ENCODE measurements at regions not wholly inside any gene's neighbourhood (a gene's known extent, or its start where the extent isn't known, plus 50 kb on each side); places are given as distances from the start of the nearest gene placed in this dataset.
A peak's percentile ranks its signal among the peaks of the same experiment; 100 is the strongest.

- peaks cover 0 to 12% (median 2%) of the 10 kb centered on the region in 4 donors for H3K4me1 ChIP-seq
- no peaks in the 10 kb centered on the region for H3K27me3 ChIP-seq
- intact Hi-C loops (cut with DNase I; ENCODE audit: low total_unique reads), result no loop called here
- 65 to 72% (median 69%) methylated on average over 3 of the region's 3 CpGs for WGBS, 5 donors
- no peak for DNase-seq
- TF ChIP-seq POLR2A (IDR thresholded peaks at IDR 0.05) (no peak), POLR2AphosphoS5 (IDR thresholded peaks at IDR 0.05) (no peak), CTCF (IDR thresholded peaks at IDR 0.05) (no peak), EP300 (IDR thresholded peaks at IDR 0.05) (no peak)
- no peak overlapping the region for H3K4me3 ChIP-seq
- H3K27ac ChIP-seq, result no peak overlapping the region
- no peaks in the 10 kb centered on the region for H3K36me3 ChIP-seq
- H3K9me3 ChIP-seq, result no peaks in the 10 kb centered on the region
Measured at GRCh38 chr21:28518630-28519029, 474.0 kb downstream of the LTN1 start.

- H3K9me3 ChIP-seq, result no peaks in the 10 kb centered on the region
- intact Hi-C loops (cut with DNase I; ENCODE audit: low total_unique reads), result no loop called here
- TF ChIP-seq POLR2AphosphoS5 (IDR thresholded peaks at IDR 0.05) (no peak), CTCF (IDR thresholded peaks at IDR 0.05) (peak in 5 of 7 experiments; percentile 28 to 52 (median 31))
- DNase-seq, result peak; percentile 64 to 79
- peaks cover 0 to 6% (median 2%) of the 10 kb centered on the region in 4 donors for H3K4me1 ChIP-seq
- no peak overlapping the region for H3K4me3 ChIP-seq
- no peaks in the 10 kb centered on the region for H3K27me3 ChIP-seq
- H3K36me3 ChIP-seq, result no peaks in the 10 kb centered on the region
- H3K27ac ChIP-seq, result no peak overlapping the region
- 51 to 70% (median 66%) methylated on average over 6 of the region's 6 CpGs for WGBS, 5 donors
Measured at GRCh38 chr21:28516991-28517592, 475.6 kb downstream of the LTN1 start.

- H3K27me3 ChIP-seq, result no peaks in the 10 kb centered on the region
- WGBS, 5 donors, result 37 to 55% (median 42%) methylated on average over 1 of the region's 1 CpG
- DNase-seq, result no peak
- H3K4me3 ChIP-seq, result no peak overlapping the region
- no peaks in the 10 kb centered on the region for H3K4me1 ChIP-seq
- intact Hi-C loops (cut with DNase I; ENCODE audit: low total_unique reads), result no loop called here
- H3K27ac ChIP-seq, result no peak overlapping the region
- no peaks in the 10 kb centered on the region for H3K36me3 ChIP-seq
- TF ChIP-seq EP300 (IDR thresholded peaks at IDR 0.05) (no peak), CTCF (IDR thresholded peaks at IDR 0.05) (no peak), POLR2A (IDR thresholded peaks at IDR 0.05) (no peak), POLR2AphosphoS5 (IDR thresholded peaks at IDR 0.05) (no peak)
- no peaks in the 10 kb centered on the region for H3K9me3 ChIP-seq
Measured at GRCh38 chr21:28516021-28516420, 476.7 kb downstream of the LTN1 start.

GRCh38 chr21:28513428-28513827 lies 479.2 kb downstream of the LTN1 start:
- WGBS, 5 donors, result 21 to 39% (median 32%) methylated on average over 1 of the region's 1 CpG
- TF ChIP-seq POLR2A (IDR thresholded peaks at IDR 0.05) (no peak), CTCF (IDR thresholded peaks at IDR 0.05) (no peak), POLR2AphosphoS5 (IDR thresholded peaks at IDR 0.05) (no peak), EP300 (IDR thresholded peaks at IDR 0.05) (no peak)
- no peak for DNase-seq
- intact Hi-C loops (cut with DNase I; ENCODE audit: low total_unique reads), result no loop called here
- no peak overlapping the region for H3K27ac ChIP-seq
- no peaks in the 10 kb centered on the region for H3K27me3 ChIP-seq
- H3K4me3 ChIP-seq, result no peak overlapping the region
- no peaks in the 10 kb centered on the region for H3K36me3 ChIP-seq
- no peaks in the 10 kb centered on the region for H3K4me1 ChIP-seq
- no peaks in the 10 kb centered on the region for H3K9me3 ChIP-seq
